ENCODE measurements at regions not wholly inside any gene's neighbourhood (a gene's known extent, or its start where the extent isn't known, plus 50 kb on each side); places are given as distances from the start of the nearest gene placed in this dataset.

GRCh38 chr10:83892737-83893136, 246.6 kb upstream of the GHITM start:
- H3K4me1 ChIP-seq: no peaks in the 10 kb centered on the region
- no peak overlapping the region for H3K27ac ChIP-seq
- no peak for TF ChIP-seq CTCF (IDR thresholded peaks at IDR 0.05)
- H3K4me2 ChIP-seq (ENCODE audit: low read length): no peak overlapping the region
- H3K9ac ChIP-seq: no peak overlapping the region
- no peak overlapping the region for H2AFZ ChIP-seq
- H3K79me2 ChIP-seq: no peaks in the 10 kb centered on the region
- no peaks in the 10 kb centered on the region for H3K27me3 ChIP-seq (ENCODE audit: control insufficient read depth, insufficient read depth, low read length)
- no peak overlapping the region for H3K4me3 ChIP-seq (ENCODE audit: low read depth, low read length)
- H3K36me3 ChIP-seq (ENCODE audit: control insufficient read depth, insufficient read depth, low read length): no peaks in the 10 kb centered on the region
- H3K9me3 ChIP-seq (ENCODE audit: control insufficient read depth, low read length): no peaks in the 10 kb centered on the region

GRCh38 chr10:83896219-83896618, 243.1 kb upstream of the GHITM start:
- Histone ChIP-seq H3K79me2 (no peaks in the 10 kb centered on the region), H3K9me3 (ENCODE audit: control insufficient read depth, low read length) (no peaks in the 10 kb centered on the region), H3K4me3 (ENCODE audit: low read depth, low read length) (no peak overlapping the region), H3K27ac (no peak overlapping the region), H2AFZ (no peak overlapping the region), H3K9ac (no peak overlapping the region), H3K27me3 (ENCODE audit: control insufficient read depth, insufficient read depth, low read length) (no peaks in the 10 kb centered on the region), H3K36me3 (ENCODE audit: control insufficient read depth, insufficient read depth, low read length) (no peaks in the 10 kb centered on the region), H3K4me2 (ENCODE audit: low read length) (no peak overlapping the region), H3K4me1 (no peaks in the 10 kb centered on the region)
- no peak for TF ChIP-seq CTCF (IDR thresholded peaks at IDR 0.05)

GRCh38 chr10:83897626-83898025, 241.7 kb upstream of the GHITM start:
- Histone ChIP-seq H3K9ac (no peak overlapping the region), H2AFZ (no peak overlapping the region), H3K4me1 (no peaks in the 10 kb centered on the region), H3K4me2 (ENCODE audit: low read length) (no peak overlapping the region), H3K36me3 (ENCODE audit: control insufficient read depth, insufficient read depth, low read length) (no peaks in the 10 kb centered on the region), H3K27ac (no peak overlapping the region), H3K27me3 (ENCODE audit: control insufficient read depth, insufficient read depth, low read length) (no peaks in the 10 kb centered on the region), H3K9me3 (ENCODE audit: control insufficient read depth, low read length) (no peaks in the 10 kb centered on the region), H3K4me3 (ENCODE audit: low read depth, low read length) (no peak overlapping the region), H3K79me2 (no peaks in the 10 kb centered on the region)
- no peak for TF ChIP-seq CTCF (IDR thresholded peaks at IDR 0.05)

- Histone ChIP-seq H3K4me3 (ENCODE audit: low read depth, low read length) (no peak overlapping the region), H3K27ac (no peak overlapping the region), H3K4me2 (ENCODE audit: low read length) (no peak overlapping the region), H3K27me3 (ENCODE audit: control insufficient read depth, insufficient read depth, low read length) (no peaks in the 10 kb centered on the region), H3K79me2 (no peaks in the 10 kb centered on the region), H3K4me1 (no peaks in the 10 kb centered on the region), H3K9me3 (ENCODE audit: control insufficient read depth, low read length) (no peaks in the 10 kb centered on the region), H3K36me3 (ENCODE audit: control insufficient read depth, insufficient read depth, low read length) (no peaks in the 10 kb centered on the region), H2AFZ (no peak overlapping the region), H3K9ac (no peak overlapping the region)
- no peak for TF ChIP-seq CTCF (IDR thresholded peaks at IDR 0.05)
Observed at GRCh38 chr10:83908506-83908905, 230.8 kb upstream of the GHITM start.

- TF ChIP-seq CTCF (IDR thresholded peaks at IDR 0.05): no peak
- Histone ChIP-seq H3K4me2 (ENCODE audit: low read length) (no peak overlapping the region), H3K27me3 (ENCODE audit: control insufficient read depth, insufficient read depth, low read length) (no peaks in the 10 kb centered on the region), H3K79me2 (no peaks in the 10 kb centered on the region), H2AFZ (no peak overlapping the region), H3K9ac (no peak overlapping the region), H3K4me1 (no peaks in the 10 kb centered on the region), H3K4me3 (ENCODE audit: low read depth, low read length) (no peak overlapping the region), H3K36me3 (ENCODE audit: control insufficient read depth, insufficient read depth, low read length) (no peaks in the 10 kb centered on the region), H3K9me3 (ENCODE audit: control insufficient read depth, low read length) (no peaks in the 10 kb centered on the region), H3K27ac (no peak overlapping the region)
Observed at GRCh38 chr10:83909001-83909400, 230.3 kb upstream of the GHITM start.

Data from parathyroid adenoma (tissue), 2 donors.